KG1 (cell line): ENCODE measurements at regions not wholly inside any gene's neighbourhood (a gene's known extent, or its start where the extent isn't known, plus 50 kb on each side); places are given as distances from the start of the nearest gene placed in this dataset.

Experiments used
- DNase-seq: peaks from one replicate; lab custom pipeline; 2025; lab: John Stamatoyannopoulos, UW

DNA sequence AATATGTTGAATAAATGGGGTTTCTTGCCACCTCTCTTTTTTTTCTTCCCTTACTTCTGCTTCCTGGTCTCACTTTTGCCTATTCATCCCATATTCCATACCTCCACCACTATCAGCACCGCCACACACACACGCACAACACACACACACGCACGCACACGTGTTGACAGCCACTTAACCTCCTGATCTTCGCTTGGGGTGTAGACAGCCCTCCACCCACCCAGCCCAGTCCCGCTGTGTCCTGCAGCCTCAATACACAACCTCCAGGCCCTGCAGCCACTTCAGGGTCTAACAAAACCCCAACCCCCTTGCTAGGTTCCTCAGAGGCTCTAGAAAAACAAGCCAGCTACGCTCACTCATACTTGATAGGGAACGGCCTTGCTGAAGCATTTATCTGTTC lies 72.3 kb downstream of the LINC00237 start:
- no peak for DNase-seq

DNA sequence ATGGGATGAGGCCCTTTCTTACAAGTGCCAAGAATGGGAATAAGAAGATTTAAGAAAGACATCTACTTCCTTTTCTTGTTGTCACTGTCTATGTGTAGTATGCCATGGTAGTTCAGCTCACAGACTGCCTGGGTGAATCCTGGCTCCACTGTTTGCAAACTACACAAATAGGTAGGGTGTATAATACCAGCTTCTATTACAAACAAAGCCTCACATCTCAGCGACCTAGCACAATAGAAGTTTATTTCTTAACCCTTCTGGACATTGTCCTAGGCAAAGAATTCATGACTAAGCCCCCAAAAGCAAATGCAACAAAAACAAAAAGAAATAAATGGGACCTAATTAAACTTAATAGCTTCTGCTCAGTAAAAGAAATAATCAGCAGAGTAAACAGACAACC lies 74.5 kb downstream of the LINC00237 start:
- DNase-seq = no peak

DNA sequence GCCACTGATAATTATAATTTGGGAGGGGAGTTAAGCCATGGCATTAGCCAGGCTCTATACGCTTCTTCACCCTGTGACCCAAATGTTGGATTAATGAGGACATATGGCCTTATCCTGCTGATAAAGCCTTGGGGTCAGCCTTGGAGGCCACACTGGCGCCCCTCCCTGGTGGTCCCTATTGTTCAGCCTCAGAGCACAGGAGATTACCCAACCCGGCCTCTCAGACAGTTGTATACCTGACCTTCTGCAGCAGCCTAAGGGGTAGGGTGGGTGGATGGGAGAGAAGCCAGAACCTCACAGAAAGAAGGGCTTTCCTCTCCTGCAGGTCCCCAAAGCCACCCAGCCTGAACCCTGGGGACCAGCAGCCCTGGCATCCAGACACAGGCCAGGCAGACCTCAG lies 76.8 kb downstream of the LINC00237 start:
- no peak for DNase-seq

DNA sequence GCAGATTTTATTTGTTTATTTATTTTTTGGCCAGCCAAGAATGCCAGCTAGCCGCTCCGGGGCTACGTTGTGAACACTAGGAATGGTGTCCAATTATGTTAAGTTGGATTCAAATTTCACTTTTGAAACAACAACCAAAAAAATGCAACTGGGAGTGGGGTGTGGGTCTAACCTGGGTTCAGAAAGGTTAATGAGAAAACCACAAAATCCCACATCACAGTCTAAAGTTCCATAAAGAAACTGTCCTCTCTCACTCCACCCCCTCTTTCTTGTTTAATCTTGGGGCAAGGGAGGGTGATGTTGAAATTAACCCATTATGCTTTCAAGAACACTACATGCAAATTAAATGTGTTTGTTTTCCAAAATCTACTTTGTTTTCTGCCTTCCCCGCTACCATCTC lies 77.2 kb downstream of the LINC00237 start:
- no peak for DNase-seq

DNA sequence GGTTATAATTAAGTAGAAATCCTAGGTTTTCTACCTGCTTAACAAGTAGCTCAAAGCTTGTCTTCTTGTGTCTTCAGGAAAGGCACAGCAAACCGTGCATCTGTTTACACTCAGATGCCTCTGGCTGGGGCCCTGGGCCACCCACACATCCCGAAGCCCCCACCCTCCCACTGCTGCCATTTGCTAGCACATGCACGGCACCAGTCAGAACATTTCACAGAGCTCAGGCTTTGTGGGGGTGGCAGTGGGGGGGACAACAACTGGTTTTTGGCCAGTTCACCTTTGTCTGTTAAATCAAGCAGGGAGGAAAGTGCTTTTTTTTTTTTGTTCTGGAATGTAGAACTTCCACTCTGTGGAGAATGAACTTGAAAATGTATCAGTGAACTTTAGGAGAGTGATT lies 77.7 kb downstream of the LINC00237 start:
- DNase-seq = no peak

DNA sequence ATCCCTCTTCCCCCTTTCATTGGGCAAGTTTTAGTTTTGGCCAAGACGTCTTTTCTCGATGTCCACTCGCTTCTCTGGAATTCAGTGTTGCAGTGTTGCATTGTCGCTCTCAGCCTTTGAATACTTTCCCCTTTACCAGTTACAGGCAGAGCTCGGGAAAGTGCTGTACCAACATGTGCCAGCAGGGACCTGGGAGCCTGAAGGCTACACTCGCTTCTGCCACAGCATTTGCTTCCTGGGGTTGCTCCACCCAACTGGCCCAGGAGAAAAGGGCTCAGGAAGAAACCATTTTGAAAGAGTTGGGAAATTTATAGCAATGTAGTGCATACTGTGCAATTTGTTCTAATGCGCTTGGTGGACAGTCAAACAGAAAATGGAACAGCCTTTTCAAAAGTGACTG lies 78.6 kb downstream of the LINC00237 start:
- DNase-seq = no peak

DNA sequence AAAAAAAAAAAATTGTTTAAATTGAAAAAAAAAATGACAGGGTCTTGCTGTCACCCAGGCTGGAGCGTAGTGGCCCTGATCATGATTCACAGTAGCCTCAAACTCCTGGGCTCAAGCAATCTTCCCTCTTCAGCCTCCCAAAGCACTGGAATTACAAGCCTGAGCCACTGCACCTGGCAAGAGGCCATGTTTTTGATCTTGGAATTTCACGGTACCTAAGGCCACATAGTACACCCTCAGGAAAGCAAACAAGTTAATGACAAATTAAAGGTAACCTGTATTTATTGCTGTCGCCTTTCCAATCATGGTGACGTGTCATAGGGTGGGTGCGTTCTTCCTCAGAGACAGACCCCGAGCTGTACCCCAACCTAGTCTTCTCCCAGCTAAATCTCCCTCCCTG lies 79.2 kb downstream of the LINC00237 start:
- no peak for DNase-seq

DNA sequence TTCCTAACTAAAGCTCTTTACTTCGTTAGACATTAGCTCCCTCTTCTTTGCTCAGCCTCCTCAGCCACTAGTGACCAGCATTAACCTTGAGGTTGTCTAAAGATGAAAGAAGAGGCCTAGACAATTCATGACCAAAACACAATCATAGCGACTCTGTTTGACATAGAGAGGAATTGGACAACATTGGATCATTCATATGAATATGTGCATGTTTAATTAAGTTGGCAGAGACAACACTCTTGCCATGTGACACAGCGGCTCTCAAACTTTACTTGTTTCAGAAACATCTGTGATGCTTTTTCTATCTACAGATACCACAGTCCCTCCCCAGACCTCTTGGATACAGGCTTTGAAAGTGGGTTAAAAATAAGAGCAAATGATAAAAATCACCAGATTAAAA lies 81.7 kb downstream of the LINC00237 start:
- DNase-seq = no peak

DNA sequence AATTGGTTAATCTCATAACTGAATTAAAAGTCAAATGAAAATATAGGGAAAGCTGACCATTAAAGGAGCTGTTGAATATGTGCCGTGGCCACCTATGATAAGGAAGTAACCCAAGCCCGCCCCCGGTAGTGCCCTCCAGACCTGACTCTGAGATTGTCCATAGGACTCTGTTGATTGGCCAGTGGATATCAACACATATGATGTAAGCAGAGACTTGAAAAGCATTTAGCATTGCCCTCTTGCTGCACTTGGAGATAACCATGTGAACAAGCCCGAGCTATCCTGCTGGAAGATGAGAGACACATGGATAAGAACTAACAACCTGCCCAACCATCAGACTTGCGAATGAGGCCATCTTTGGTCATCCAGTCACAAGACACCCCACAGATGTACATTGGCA lies 83.2 kb downstream of the LINC00237 start:
- DNase-seq = no peak

DNA sequence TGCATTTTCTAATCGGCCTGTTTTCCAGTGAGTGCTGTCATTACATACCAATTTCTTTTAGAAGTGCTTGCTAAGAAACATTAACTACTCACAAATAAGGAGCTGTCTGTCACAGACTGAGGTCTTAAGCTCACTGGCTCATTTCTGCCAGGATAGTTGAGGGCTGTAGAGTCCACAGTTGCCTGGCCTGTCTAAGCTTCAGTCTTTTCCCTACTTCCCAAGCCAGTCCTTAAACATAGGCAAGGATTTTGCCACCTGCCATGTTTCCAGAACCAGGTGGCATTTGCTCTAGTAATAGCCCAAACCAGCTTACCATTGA lies 84.7 kb downstream of the LINC00237 start:
- DNase-seq = no peak

DNA sequence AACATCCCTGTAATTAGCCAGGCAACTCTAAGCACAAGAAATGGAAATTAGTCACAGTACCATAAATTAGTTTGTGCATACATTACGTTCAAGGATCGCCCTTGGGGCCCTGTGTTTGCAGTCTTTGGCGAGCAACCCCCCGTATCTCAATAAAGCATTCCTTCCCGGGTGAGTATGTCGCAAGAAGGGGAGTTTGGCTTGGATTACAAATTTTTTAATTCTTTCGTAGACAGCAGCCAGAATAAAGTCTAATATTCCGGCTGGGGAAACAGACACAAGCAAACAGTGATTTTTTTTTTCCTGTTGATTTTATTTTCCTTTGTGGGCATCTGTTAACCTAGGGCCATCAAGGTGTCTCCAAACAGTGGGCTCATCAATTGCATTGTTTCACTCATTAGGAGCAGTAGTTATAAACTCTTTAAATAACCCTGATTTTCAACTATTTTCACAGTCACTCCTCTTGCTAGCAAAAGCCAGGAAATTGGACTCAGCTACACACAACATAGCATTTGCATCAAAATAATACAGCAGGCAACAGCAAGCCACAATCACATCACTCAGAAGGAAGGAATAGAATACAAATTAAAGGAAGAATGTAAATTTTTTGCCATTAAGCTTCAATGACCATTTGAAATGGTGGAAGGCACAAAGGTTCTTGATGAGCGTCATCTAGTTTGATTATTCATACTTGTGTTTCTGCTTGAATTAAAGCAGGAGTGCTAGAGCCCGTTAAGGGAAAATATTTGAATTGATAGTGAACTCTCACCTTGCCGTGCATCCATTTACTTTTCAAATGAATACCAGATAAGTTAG lies 85.3 kb downstream of the LINC00237 start:
- DNase-seq = no peak

DNA sequence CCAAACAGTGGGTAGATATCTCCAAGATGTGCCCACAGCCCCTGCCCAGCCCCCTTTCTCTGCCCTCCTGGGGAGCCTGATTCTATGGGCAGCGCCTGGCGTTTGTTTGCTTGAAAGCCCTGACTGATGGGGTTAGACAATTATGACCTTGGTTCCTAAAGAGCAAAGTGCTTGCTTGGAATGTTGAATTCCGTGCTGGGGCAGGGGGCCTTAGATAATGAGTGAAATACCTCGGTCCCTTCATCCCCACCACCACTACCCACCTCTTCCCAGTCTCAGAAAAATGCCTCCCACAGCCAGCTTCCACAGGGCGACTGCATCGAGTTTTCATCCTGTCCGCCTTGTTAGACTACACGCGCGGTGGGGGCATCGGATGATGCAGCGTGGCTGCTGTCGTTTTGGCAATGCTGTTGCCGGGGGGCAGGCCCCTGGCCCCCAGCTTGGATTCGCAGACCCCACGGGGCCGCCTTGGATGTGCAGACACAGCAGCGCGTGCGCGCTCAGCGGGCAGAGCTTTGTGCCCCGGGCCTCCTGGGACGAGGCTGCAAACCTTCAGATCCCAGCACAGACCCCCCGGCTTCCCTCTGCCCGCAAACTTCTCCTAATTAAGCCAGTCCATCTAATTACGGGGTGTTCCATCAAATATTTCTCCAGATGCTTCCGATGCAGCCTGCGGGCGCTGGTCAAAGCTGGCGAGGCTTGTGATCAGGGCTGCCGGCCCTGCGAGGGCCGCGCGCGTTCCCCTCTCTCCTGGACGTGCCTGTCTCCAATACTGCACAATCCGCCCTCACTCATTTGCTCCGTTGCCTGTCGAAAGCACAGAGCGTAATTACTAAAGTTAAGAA lies 86.1 kb downstream of the LINC00237 start:
- no peak for DNase-seq

DNA sequence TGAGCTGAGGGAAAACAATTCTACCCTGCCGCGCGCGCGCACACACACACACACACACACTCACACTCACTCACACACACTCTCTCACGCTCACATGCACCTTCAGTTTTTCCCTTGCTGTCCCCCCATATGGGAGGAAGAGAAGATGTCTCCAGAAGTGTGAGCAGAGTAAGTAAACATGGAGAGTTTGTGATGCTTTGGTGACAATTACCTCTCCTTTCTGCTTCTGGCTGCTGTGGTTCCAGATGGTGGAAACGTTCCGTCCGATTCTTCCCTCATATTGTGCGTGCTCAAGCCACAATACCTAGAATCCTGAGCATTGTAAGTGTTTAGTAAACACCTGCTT lies 86.7 kb downstream of the LINC00237 start:
- no peak for DNase-seq

DNA sequence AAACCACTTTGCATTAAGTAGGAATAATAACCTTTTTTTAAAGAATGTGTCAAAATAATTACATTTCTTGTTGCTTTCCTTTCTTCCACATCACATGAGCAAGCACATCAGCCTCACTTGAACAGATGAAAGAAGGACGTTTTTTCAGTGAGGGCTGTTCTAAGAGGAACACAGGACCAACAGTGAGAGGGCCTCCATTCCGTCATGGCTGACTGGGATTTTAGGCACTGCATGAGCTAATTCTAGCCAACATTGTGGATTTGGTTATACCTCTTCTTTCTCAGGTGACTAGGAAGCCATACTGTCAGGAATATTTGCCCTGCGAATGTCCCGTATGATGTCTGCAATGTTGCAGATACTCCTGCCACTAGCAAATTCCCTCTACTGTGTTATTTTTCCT lies 87.6 kb downstream of the LINC00237 start:
- no peak for DNase-seq

DNA sequence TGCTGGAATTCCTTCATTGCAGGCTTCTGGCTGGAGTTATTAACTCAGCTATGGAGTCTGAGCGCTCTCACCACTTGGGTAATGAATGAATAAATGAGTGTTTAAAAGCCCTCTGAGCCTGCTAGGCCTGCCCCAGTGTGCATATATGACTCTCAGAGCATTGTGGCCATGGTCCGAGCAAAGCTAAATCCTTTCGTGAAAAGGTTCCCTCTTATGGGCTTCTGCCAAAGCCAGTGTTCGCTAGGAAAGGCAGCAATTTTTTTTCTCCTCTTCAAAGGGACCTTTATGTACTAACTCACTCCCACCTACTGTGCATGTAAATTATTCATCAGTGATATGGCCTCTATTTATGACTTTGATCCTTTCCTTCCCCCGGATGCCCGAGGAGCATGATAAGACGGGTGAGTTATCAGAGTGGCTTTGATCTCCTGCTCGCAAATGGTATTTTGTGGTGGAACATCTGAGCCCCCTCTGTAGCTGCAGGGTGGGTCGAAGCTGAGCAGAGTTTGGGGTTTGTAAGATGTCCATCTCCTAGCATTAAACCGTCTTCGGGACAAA lies 88.6 kb downstream of the LINC00237 start:
- no peak for DNase-seq

DNA sequence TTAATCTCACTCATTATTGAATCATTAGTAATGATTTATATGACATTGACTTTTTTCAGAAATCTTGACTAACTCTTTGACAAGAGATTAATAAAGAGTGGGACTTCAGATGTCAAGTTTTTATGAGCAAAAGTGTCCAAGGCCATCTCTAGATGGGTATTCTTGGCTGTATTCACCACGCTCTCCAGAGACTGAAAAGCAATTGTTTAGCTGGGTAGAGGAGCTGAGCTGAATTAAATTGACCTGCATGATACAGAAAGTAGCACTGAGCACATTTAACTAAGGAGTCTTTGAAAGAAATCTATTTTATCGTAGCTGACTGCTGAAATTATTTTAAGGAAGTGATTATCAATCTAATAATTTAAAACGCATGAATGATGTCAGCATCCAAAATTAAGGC lies 89.4 kb downstream of the LINC00237 start:
- DNase-seq = no peak

DNA sequence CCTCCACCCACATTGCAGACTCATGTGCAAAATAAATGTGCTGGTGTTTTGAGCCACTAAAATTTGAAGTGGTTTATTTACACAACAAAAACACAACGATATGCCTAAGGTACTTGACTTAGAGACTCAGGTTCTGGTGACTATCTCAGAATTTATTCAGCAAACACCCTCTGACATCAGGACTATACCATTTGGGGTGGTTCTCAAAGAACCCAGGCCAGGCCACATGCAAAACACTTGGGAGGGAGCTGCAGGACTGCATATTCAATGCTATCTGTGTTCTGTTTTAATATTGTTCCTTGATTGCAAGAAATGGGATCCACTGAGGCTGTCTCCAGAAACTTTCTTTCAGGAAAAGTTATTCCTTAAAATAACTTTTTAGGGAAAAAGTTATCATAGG lies 91.6 kb downstream of the LINC00237 start:
- DNase-seq = no peak

DNA sequence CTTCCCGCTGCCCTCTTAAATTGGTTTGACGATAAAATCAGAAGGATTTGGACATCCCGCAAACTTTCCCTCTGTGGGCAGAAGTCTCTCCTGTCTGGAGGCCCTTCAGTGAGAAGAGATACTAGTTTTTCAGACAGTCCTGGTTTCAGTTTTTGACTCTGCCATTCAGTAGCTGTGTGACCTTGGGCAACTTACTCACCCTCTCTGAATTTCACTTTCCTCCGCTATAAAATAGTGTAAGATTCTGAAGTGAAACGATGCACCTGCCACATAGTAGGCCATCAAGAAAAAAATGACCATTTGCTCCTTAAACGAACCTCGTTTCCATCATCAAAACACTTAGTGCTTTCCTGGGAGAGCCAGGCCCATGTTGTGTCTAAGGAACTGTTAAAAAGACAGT lies 97.2 kb downstream of the LINC00237 start:
- no peak for DNase-seq

DNA sequence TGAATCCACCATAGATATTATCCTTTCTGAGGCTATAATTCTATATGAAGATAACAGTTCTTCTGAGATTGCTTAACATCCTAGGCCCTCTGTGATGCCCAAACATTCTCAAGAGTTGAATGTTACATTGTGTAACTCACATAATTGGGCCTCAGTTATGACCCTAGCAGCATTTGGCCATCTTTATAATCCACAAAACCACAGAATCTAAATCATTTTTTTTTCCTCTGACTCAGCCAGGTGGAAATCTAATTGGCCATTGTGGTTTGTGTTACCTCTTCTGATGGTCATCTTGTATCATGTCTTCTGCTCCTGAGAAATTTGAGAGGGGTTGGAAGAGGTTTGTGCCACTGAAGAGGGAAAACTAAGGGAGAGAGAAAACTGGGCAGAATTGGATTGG lies 99.5 kb downstream of the LINC00237 start:
- no peak for DNase-seq

DNA sequence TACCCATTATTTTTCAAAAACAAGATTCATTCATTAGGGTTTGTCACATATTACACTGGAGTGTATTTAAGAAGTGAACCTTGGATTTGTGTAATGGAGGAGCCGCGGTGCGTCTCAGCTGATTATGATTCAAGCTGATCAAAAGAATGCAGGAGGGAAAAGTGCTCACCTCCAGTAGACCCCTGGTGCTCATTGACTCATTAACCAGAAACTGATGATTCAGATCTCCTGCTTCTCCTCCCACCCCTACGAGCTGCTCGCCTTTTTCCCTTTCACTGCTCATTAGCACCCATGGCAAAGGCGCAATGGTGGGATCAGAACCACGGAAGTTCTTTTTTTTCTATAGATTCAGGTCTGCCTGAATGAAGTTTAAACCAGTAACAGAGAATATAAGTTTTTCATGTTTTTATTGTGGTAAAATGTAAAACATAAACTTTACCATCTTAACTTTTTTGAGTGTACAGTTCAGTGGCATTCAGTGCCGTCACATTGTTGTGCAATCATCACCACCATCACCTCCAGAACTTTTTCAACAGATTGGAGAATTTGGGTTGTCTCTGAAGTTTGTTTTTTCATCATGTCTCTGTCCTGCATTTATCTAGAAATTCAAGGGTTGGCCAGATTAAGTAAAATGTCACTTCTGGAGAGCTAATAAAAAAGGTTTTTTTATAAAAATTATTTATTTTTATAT lies 101.6 kb downstream of the LINC00237 start:
- DNase-seq = no peak

DNA sequence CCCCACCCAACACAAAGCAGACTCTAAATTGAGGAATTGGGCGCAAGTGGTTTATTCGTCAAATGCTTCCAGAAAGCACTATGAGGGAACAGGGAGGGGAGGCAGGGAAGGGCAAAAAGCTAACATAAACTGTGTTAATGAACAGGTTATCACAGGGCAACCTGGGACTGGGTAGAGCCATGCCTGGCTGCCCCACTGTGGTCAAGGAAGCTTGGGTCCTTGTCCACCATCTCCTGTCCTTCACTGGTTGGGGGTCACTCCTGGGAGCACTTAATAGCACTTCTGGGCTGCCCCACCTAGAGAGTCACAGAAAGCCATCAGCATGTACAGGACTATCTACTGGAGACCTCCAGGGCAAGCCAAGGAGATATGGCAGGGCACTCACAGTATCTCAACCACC lies 102.3 kb downstream of the LINC00237 start:
- no peak for DNase-seq

DNA sequence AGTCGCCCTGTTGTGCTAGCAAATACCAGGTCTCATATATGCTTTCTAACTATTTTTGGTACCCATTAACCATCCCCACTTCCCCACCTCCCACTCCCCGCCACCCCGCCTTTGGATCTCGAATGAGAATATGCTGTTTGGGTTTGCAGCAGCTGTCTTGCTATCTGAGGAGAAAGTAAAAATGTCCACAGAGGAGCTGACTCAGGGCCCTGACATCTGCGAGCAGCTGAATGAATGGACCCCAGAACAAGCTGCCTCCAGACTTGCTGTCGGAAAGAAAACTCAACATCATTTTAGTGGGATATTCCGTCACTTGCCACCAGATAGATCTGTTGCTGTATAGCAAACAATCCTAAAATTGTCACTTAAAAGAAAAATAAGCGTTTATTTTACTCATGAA lies 103.7 kb downstream of the LINC00237 start:
- DNase-seq = no peak

DNA sequence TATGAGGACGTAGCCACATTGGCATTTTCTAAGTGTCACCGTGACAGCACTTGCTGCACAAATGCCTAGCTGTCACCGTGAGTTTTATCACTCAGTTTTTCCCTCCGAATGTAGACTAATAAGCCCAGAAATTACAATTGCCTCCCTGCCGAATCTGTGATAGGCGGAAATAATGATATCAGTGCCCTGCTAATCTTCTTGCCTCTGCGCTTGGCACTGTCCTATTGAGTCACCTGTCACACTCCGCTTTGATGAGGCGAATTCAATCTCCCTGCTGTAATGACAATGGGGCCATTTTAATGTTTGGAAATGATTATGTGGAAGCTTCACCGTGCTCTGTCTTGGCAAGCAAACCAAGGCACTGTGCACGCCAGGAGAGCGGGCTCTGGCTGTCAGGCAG lies 112.8 kb downstream of the LINC00237 start:
- DNase-seq = no peak
